Activated naive CD4-positive, alpha-beta T cell treated with anti-CD3 and anti-CD28 coated beads for 36 hours (primary cell): ENCODE measurements at regions not wholly inside any gene's neighbourhood (a gene's known extent, or its start where the extent isn't known, plus 50 kb on each side); places are given as distances from the start of the nearest gene placed in this dataset.
"Not testable (repeated sequence)": the region's sequence is repeated elsewhere in the genome, so short reads cannot be mapped to it uniquely, and the experiment has no call there.

ENCODE experiments used
- CTCF ChIA-PET: fragments of 350-600 bp; sonication (Branson Sonifier 250); formaldehyde crosslinking; loops from one replicate; lab custom pipeline; 2021; ENCODE audit warnings: antibody characterized with exemption; lab: Charles Lee
- DNase-seq: peaks from one replicate; pipeline ENCODE4 v3.0.0-alpha.2; 2020
- H3K27ac Mint-ChIP-seq: one replicate; pipeline ENCODE4 v1.8.0; 2021; ENCODE audit warnings: mild to moderate bottlenecking, mixed read lengths
- H3K27me3 Mint-ChIP-seq: one replicate; pipeline ENCODE4 v1.8.0; 2021; ENCODE audit warnings: low read depth, mixed read lengths
- H3K36me3 Mint-ChIP-seq: one replicate; pipeline ENCODE4 v1.8.0; 2021; ENCODE audit warnings: low read depth, mixed read lengths
- H3K4me1 Mint-ChIP-seq: one replicate; pipeline ENCODE4 v1.8.0; 2021; ENCODE audit warnings: low read depth, mixed read lengths
- H3K4me3 Mint-ChIP-seq: one replicate; pipeline ENCODE4 v1.8.0; 2021; ENCODE audit warnings: mild to moderate bottlenecking, moderate library complexity, mixed read lengths
- H3K9me3 Mint-ChIP-seq: one replicate; pipeline ENCODE4 v1.8.0; 2021; ENCODE audit warnings: mixed read lengths
- intact Hi-C: fragments of 100-400 bp; cut with micrococcal nuclease; formaldehyde crosslinking; loops from one replicate; pipeline ENCODE4 v1.15.1; 2023

GRCh38 chr1:200262326-200262965, 147.4 kb downstream of the ZNF281 start:
- no peak overlapping the region for H3K4me3 Mint-ChIP-seq
- H3K4me1 Mint-ChIP-seq: no peaks in the 10 kb centered on the region
- intact Hi-C loops: no loop called here
- no peaks in the 10 kb centered on the region for H3K27me3 Mint-ChIP-seq
- DNase-seq: peak; percentile 22
- H3K9me3 Mint-ChIP-seq: no peaks in the 10 kb centered on the region
- CTCF ChIA-PET: interaction anchor here (0.6 to 1.7 kb wide), 4 partner anchors 19 to 188 kb away, joined by 3 to 6 read pairs (median 4); no protein-coding TSS in a partner anchor
- H3K27ac Mint-ChIP-seq: no peak overlapping the region
- no peaks in the 10 kb centered on the region for H3K36me3 Mint-ChIP-seq

DNA sequence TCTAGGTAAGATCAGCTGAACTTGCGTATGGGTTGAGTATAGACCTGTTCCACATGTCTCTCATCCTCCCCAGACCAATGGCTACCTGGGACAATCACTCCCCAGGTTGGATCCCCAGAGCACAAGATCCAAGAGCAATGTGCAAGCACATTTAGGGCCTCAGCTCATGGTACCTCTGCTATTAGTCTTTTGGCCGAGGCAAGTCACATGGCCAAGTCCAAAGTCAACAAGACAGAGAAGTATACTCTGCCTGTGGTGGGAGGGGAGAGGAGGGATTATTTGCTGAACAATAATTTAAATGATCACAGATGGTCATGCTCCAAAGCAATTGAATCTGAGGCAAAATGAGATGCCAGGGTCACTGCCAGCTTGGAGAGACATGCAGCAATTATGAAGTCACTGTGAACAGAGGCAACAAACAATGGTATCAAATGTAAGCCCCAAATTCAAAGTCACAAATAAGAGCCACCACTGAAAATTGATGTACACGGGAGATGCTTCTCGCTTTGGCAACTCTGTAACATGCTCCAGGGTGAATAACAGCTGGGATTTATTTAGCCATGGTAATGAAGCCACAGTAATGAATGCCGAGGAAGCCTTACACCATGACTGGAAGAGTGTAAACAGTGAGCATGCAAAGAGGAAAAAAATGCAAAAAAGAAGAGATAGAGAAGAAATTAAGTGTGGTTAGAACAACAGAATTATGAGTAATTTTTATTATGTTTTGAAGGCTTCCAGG, 149.1 kb downstream of the ZNF281 start:
- no peaks in the 10 kb centered on the region for H3K36me3 Mint-ChIP-seq
- DNase-seq: no peak
- no peaks in the 10 kb centered on the region for H3K9me3 Mint-ChIP-seq
- intact Hi-C loops: no loop called here
- no peaks in the 10 kb centered on the region for H3K4me1 Mint-ChIP-seq
- no peak overlapping the region for H3K4me3 Mint-ChIP-seq
- H3K27me3 Mint-ChIP-seq: no peaks in the 10 kb centered on the region
- CTCF ChIA-PET: interaction anchor here (0.5 kb wide), 1 partner anchor 243 kb away, joined by 3 read pairs; no protein-coding TSS in a partner anchor
- H3K27ac Mint-ChIP-seq: no peak overlapping the region

- no peak for DNase-seq
- intact Hi-C loops: no loop called here
Observed at GRCh38 chr1:200258447-200259375, 151.1 kb downstream of the ZNF281 start.

DNA sequence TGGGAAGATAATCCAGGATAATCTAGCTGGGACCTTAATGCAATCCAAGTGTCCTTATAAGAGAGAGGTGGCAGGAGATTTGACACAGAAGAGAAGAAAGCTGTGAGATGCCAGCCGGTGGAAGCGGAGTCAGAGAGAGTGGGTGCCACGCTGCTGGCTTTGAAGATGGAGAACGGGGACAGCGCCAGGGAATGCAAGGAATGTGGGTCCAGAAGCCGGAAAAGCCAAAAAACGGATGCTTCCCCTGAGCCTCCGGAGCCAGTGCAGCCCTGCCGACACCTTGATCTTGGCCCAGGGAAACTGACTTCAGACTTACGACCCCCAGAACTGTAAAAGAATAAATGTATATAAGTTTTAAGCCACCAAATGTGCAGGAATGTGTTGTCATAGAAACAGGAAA, 152.6 kb downstream of the ZNF281 start:
- no peak for DNase-seq
- H3K27ac Mint-ChIP-seq: no peak overlapping the region
- H3K27me3 Mint-ChIP-seq: no peaks in the 10 kb centered on the region
- intact Hi-C loops: no loop called here
- no peaks in the 10 kb centered on the region for H3K9me3 Mint-ChIP-seq
- H3K36me3 Mint-ChIP-seq: no peaks in the 10 kb centered on the region
- CTCF ChIA-PET: interaction anchor here (1.2 kb wide), 1 partner anchor 11 kb away, joined by 4 read pairs; no protein-coding TSS in a partner anchor
- H3K4me3 Mint-ChIP-seq: no peak overlapping the region
- no peaks in the 10 kb centered on the region for H3K4me1 Mint-ChIP-seq

More at GRCh38 chr1:200258447-200259375, 151.1 kb downstream of the ZNF281 start:
- H3K36me3 Mint-ChIP-seq: no peaks in the 10 kb centered on the region
- H3K27ac Mint-ChIP-seq: no peak overlapping the region
- CTCF ChIA-PET: interaction anchor here (0.7 to 1.7 kb wide), 4 partner anchors 12 to 230 kb away, joined by 3 to 5 read pairs (median 4); no protein-coding TSS in a partner anchor
- H3K9me3 Mint-ChIP-seq: no peaks in the 10 kb centered on the region
- H3K4me3 Mint-ChIP-seq: no peak overlapping the region
- H3K27me3 Mint-ChIP-seq: no peaks in the 10 kb centered on the region
- no peaks in the 10 kb centered on the region for H3K4me1 Mint-ChIP-seq

GRCh38 chr1:200254602-200255001, 155.2 kb downstream of the ZNF281 start:
- H3K4me1 Mint-ChIP-seq, H3K9me3 Mint-ChIP-seq, H3K27me3 Mint-ChIP-seq, DNase-seq, intact Hi-C loops, H3K27ac Mint-ChIP-seq, H3K4me3 Mint-ChIP-seq, H3K36me3 Mint-ChIP-seq: not testable (repeated sequence)
- CTCF ChIA-PET: interaction anchor here (0.8 kb wide), 1 partner anchor 249 kb away, joined by 4 read pairs; no protein-coding TSS in a partner anchor

DNA sequence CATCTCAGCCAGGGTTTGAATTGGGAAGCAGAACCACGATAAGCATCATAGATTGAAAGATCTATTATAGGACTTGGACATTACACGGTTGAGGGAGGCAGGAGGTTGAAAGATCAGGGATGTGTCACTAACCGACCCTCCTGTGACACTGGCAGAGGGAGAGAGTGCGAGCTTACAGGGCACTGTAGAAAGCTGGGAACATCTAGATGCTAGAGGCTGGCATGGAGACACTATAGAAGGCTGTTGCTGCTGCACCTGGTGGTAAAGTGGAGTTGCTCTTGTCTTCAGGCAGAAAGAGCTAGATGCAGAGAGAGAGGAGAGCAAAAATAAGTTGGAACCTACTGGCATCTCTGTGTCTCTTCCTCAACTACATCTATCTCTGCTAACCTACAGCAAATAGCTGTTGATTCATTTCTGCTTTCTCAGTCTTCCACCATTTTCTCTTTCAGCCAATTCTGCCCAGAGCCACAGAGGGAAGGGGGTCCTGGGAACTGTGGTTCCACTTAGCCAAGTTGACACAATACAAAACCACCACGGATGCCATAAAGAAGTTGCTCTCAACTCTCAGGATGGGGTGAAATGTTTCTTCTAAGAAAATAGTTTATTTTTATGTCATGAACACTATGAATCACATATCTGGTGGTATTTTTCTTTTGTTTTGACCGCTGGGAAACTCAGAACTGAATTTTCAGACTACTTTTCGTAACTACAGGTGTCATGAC, 155.9 kb downstream of the ZNF281 start:
- CTCF ChIA-PET: interaction anchor here (0.6 to 1.7 kb wide), 2 partner anchors 10 to 227 kb away, joined by 3 to 4 read pairs; no protein-coding TSS in a partner anchor
- intact Hi-C loops: no loop called here

DNA sequence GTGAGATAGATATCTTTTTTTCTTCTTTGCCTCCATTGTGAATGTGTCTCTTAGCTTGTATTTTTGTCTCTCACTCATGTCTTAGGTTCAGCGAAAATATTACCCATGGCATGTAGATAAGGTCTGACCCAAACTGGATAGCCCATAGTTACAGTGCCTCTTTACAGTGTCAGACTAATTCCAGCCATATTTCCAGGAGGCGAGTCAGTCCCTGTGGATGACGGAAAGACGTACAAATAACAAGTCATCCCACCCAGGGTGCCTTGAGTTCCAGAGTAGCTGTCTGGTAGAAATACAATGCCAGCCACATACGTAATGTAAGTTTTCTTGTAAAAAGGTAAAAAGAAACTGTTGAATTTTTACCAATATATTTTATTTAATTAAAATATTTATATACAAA, 157.3 kb downstream of the ZNF281 start:
- Mint-ChIP-seq H3K4me1 (no peaks in the 10 kb centered on the region), H3K27ac (no peak overlapping the region), H3K9me3 (no peaks in the 10 kb centered on the region), H3K36me3 (no peaks in the 10 kb centered on the region), H3K27me3 (peaks cover 8% of the 10 kb centered on the region), H3K4me3 (no peak overlapping the region)
- CTCF ChIA-PET: interaction anchor here (0.7 to 1.7 kb wide), 3 partner anchors 11 to 237 kb away, joined by 3 to 7 read pairs (median 3); no protein-coding TSS in a partner anchor
- intact Hi-C loops: no loop called here
- DNase-seq: no peak

More for the DNA sequence above, 155.9 kb downstream of the ZNF281 start:
- H3K4me1 Mint-ChIP-seq: no peaks in the 10 kb centered on the region
- H3K27me3 Mint-ChIP-seq: no peaks in the 10 kb centered on the region
- no peak overlapping the region for H3K27ac Mint-ChIP-seq
- H3K4me3 Mint-ChIP-seq: no peak overlapping the region
- H3K36me3 Mint-ChIP-seq: no peaks in the 10 kb centered on the region
- peak; percentile 14 for DNase-seq
- no peaks in the 10 kb centered on the region for H3K9me3 Mint-ChIP-seq

GRCh38 chr1:200250469-200250868, 159.4 kb downstream of the ZNF281 start:
- CTCF ChIA-PET: no interaction called here
- Mint-ChIP-seq H3K27me3 (peaks cover 16% of the 10 kb centered on the region), H3K9me3 (no peaks in the 10 kb centered on the region), H3K4me3 (no peak overlapping the region), H3K4me1 (no peaks in the 10 kb centered on the region), H3K36me3 (no peaks in the 10 kb centered on the region), H3K27ac (no peak overlapping the region)
- no peak for DNase-seq
- intact Hi-C loops: no loop called here

- intact Hi-C loops: no loop called here
- CTCF ChIA-PET: no interaction called here
- no peaks in the 10 kb centered on the region for H3K9me3 Mint-ChIP-seq
- H3K27ac Mint-ChIP-seq: no peak overlapping the region
- no peak overlapping the region for H3K4me3 Mint-ChIP-seq
- no peaks in the 10 kb centered on the region for H3K36me3 Mint-ChIP-seq
- H3K27me3 Mint-ChIP-seq: peaks cover 16% of the 10 kb centered on the region
- DNase-seq: no peak
- H3K4me1 Mint-ChIP-seq: no peaks in the 10 kb centered on the region
Observed at GRCh38 chr1:200248541-200248940, 161.3 kb downstream of the ZNF281 start.

GRCh38 chr1:200247518-200247917, 162.3 kb downstream of the ZNF281 start:
- H3K27ac Mint-ChIP-seq: no peak overlapping the region
- no peak for DNase-seq
- no peaks in the 10 kb centered on the region for H3K36me3 Mint-ChIP-seq
- intact Hi-C loops: no loop called here
- H3K27me3 Mint-ChIP-seq: peaks cover 19% of the 10 kb centered on the region
- CTCF ChIA-PET: interaction anchor here (0.7 to 1.1 kb wide), 3 partner anchors 11 to 743 kb away, joined by 3 read pairs; no protein-coding TSS in a partner anchor
- H3K4me3 Mint-ChIP-seq: no peak overlapping the region
- H3K9me3 Mint-ChIP-seq: no peaks in the 10 kb centered on the region
- H3K4me1 Mint-ChIP-seq: no peaks in the 10 kb centered on the region

- intact Hi-C loops: no loop called here
- H3K4me1 Mint-ChIP-seq: peaks cover 6% of the 10 kb centered on the region
- H3K36me3 Mint-ChIP-seq: no peaks in the 10 kb centered on the region
- H3K27me3 Mint-ChIP-seq: peaks cover 19% of the 10 kb centered on the region
- no peak overlapping the region for H3K27ac Mint-ChIP-seq
- no peak overlapping the region for H3K4me3 Mint-ChIP-seq
- no peaks in the 10 kb centered on the region for H3K9me3 Mint-ChIP-seq
- CTCF ChIA-PET: no interaction called here
- no peak for DNase-seq
Observed at GRCh38 chr1:200245473-200245872, 164.4 kb downstream of the ZNF281 start.
